Body of pancreas (tissue), 4 donors: ENCODE measurements at regions not wholly inside any gene's neighbourhood (a gene's known extent, or its start where the extent isn't known, plus 50 kb on each side); places are given as distances from the start of the nearest gene placed in this dataset.

ENCODE experiments used
- ATAC-seq: fragments of 150-250 bp; one replicate; pipeline ENCODE4 v1.9.1; 2016
- DNase-seq, 4 donors: peaks; one replicate each; pipeline ENCODE4 v3.0.0-alpha.2; 2019
- H3K27ac ChIP-seq, 4 donors: fragments of 200-600 bp; sonication (generic); 1 replicate in 3 of 4; 2 replicates in 1 of 4; pipeline versions ENCODE4 v1.5.1 to v1.6.1; 2016 to 2019; ENCODE audit warnings: mild to moderate bottlenecking in 1 of 4, mixed read lengths in 1 of 4, moderate library complexity in 1 of 4
- H3K27me3 ChIP-seq, 2 donors: fragments of 200-600 bp; sonication (generic); one replicate each; pipeline ENCODE4 v1.6.0; 2016; ENCODE audit warnings: mild to moderate bottlenecking in 1 of 2
- H3K36me3 ChIP-seq, 2 donors: fragments of 200-600 bp; sonication (generic); replicated peaks in 1 of 2; 2 replicates each; pipeline ENCODE4 v1.5.1; 2016; ENCODE audit warnings: low read depth in 2 of 2; ENCODE audit not compliant: insufficient read depth in 1 of 2
- H3K4me1 ChIP-seq: fragments of 200-600 bp; sonication (generic); one replicate; pipeline ENCODE4 v1.6.0; 2016
- H3K4me3 ChIP-seq, 2 donors: fragments of 200-600 bp; sonication (generic); 1 replicate in 1 of 2; 2 replicates in 1 of 2; pipeline ENCODE4 v1.5.1; 2016 to 2019
- H3K9me3 ChIP-seq, 3 donors: fragments of 200-600 bp; sonication (generic); 1 replicate in 2 of 3; 2 replicates in 1 of 3; pipeline ENCODE4 v1.5.1; 2016
- CTCF ChIP-seq, 7 experiments: fragments of 450-650 bp in 4 of 7; fragments of 200-600 bp in 3 of 7; sonication (generic) in 3 of 7; IDR thresholded peaks; one replicate each; pipeline ENCODE4 v1.5.1; 2016 to 2019; ENCODE audit warnings: antibody characterized with exemption in 7 of 7
- POLR2A ChIP-seq, 3 donors: fragments of 450-650 bp; IDR thresholded peaks; one replicate each; pipeline ENCODE4 v1.6.1; 2016; ENCODE audit warnings: antibody characterized with exemption in 3 of 3, mild to moderate bottlenecking in 2 of 3
- WGBS, 2 donors: methylation state at CpG; one replicate each; pipeline ENCODE4 v1.1.5; 2017; 5-methylcytosine and 5-hydroxymethylcytosine counted together
- intact Hi-C: fragments of 100-400 bp; cut with DNase I; formaldehyde crosslinking; loops from one replicate; pipeline ENCODE4 v1.15.1; 2023

- WGBS, 2 donors: 52 to 71% methylated on average over 4 of the region's 4 CpGs
- intact Hi-C loops: no loop called here
- Histone ChIP-seq H3K27me3 (no peaks in the 10 kb centered on the region), H3K27ac (peak overlapping the region; percentile 51 to 85 (median 81)), H3K4me3 (no peak overlapping the region), H3K36me3 (no peaks in the 10 kb centered on the region), H3K9me3 (no peaks in the 10 kb centered on the region), H3K4me1 (peaks cover 86% of the 10 kb centered on the region)
- ATAC-seq: no peak
- no peak for TF ChIP-seq CTCF (IDR thresholded peaks at IDR 0.05)
- no peak for TF ChIP-seq POLR2A (IDR thresholded peaks at IDR 0.05)
- peak in 2 of 4 donors; percentile 20 to 25 for DNase-seq
These were observed 57.0 kb upstream of the EPB41L1 start for GRCh38 chr20:36097337-36098151.

GRCh38 chr20:36098364-36098763 is 56.2 kb upstream of the EPB41L1 start:
- Histone ChIP-seq H3K27me3 (no peaks in the 10 kb centered on the region), H3K36me3 (no peaks in the 10 kb centered on the region), H3K4me3 (no peak overlapping the region), H3K9me3 (no peaks in the 10 kb centered on the region), H3K27ac (peak overlapping the region; percentile 51 to 85 (median 81)), H3K4me1 (peaks cover 89% of the 10 kb centered on the region)
- peak in 3 of 4 donors; percentile 63 to 73 (median 70) for DNase-seq
- 0 to 2% methylated on average over 2 of the region's 2 CpGs for WGBS, 2 donors
- no peak for TF ChIP-seq POLR2A (IDR thresholded peaks at IDR 0.05)
- no peak for TF ChIP-seq CTCF (IDR thresholded peaks at IDR 0.05)
- ATAC-seq: no peak
- intact Hi-C loops: no loop called here

GRCh38 chr20:36099106-36099505 is 55.4 kb upstream of the EPB41L1 start:
- WGBS, 2 donors: 86 to 89% methylated on average over 3 of the region's 3 CpGs
- intact Hi-C loops: no loop called here
- Histone ChIP-seq H3K27ac (peak overlapping the region in 3 of 4 donors; percentile 79 to 92 (median 85)), H3K36me3 (no peaks in the 10 kb centered on the region), H3K4me3 (no peak overlapping the region), H3K9me3 (no peaks in the 10 kb centered on the region), H3K4me1 (peaks cover 92% of the 10 kb centered on the region), H3K27me3 (no peaks in the 10 kb centered on the region)
- TF ChIP-seq POLR2A (IDR thresholded peaks at IDR 0.05) (no peak), CTCF (IDR thresholded peaks at IDR 0.05) (no peak)
- no peak for DNase-seq
- no peak for ATAC-seq

GRCh38 chr20:36101192-36101591 is 53.3 kb upstream of the EPB41L1 start:
- WGBS, 2 donors: 16 to 22% methylated on average over 2 to 3 of the region's 3 CpGs
- intact Hi-C loops: no loop called here
- DNase-seq (peak; percentile 62 to 87 (median 82)), ATAC-seq (peak; percentile 54)
- Histone ChIP-seq H3K9me3 (no peaks in the 10 kb centered on the region), H3K27ac (peak overlapping the region; percentile 49 to 92 (median 74)), H3K4me1 (peaks cover 97% of the 10 kb centered on the region), H3K36me3 (no peaks in the 10 kb centered on the region), H3K4me3 (no peak overlapping the region), H3K27me3 (no peaks in the 10 kb centered on the region)
- TF ChIP-seq CTCF (IDR thresholded peaks at IDR 0.05): peak in 2 of 7 experiments; percentile 25 to 35
- peak in 1 of 3 donors; percentile 46 for TF ChIP-seq POLR2A (IDR thresholded peaks at IDR 0.05)
